RWPE2 (cell line): ENCODE measurements at regions not wholly inside any gene's neighbourhood (a gene's known extent, or its start where the extent isn't known, plus 50 kb on each side); places are given as distances from the start of the nearest gene placed in this dataset.

ENCODE experiments used
- ATAC-seq: fragments of 200-7000 bp; cut with Tn5 transposase; 3 replicates; pipeline ENCODE4 v1.9.1; 2021; ENCODE audit warnings: low read depth
- DNase-seq: peaks from one replicate; pipeline ENCODE4 v3.0.0-alpha.2; 2020; ENCODE audit warnings: low spot score
- H3K27ac ChIP-seq: fragments of 450-650 bp; 2 replicates; pipeline ENCODE4 v1.5.1; 2017; ENCODE audit warnings: mild to moderate bottlenecking; ENCODE audit not compliant: poor library complexity, severe bottlenecking
- H3K27me3 ChIP-seq: fragments of 250-450 bp; sonication (Bioruptor Pico); 2 replicates; pipeline ENCODE4 v1.5.1; 2021; ENCODE audit warnings: mild to moderate bottlenecking, moderate library complexity; ENCODE audit not compliant: insufficient read depth, poor library complexity, severe bottlenecking
- H3K36me3 ChIP-seq: fragments of 250-450 bp; sonication (Bioruptor Pico); 2 replicates; pipeline ENCODE4 v1.5.1; 2020; ENCODE audit warnings: low read depth, mild to moderate bottlenecking, moderate library complexity
- H3K4me1 ChIP-seq: fragments of 250-450 bp; sonication (Bioruptor Pico); 2 replicates; pipeline ENCODE4 v1.5.1; 2021; ENCODE audit warnings: mild to moderate bottlenecking, moderate library complexity; ENCODE audit not compliant: insufficient read depth, poor library complexity, severe bottlenecking
- H3K4me3 ChIP-seq: fragments of 250-450 bp; sonication (Bioruptor Pico); 2 replicates; pipeline ENCODE4 v1.5.1; 2021; ENCODE audit warnings: mild to moderate bottlenecking, moderate library complexity; ENCODE audit not compliant: severe bottlenecking
- H3K9me3 ChIP-seq: fragments of 250-450 bp; sonication (Bioruptor Pico); 2 replicates; pipeline ENCODE4 v1.5.1; 2021; ENCODE audit warnings: mild to moderate bottlenecking, moderate library complexity; ENCODE audit not compliant: severe bottlenecking
- CTCF ChIP-seq: fragments of 450-650 bp; IDR thresholded peaks from one replicate; pipeline ENCODE4 v1.5.1; 2017; ENCODE audit warnings: mild to moderate bottlenecking, moderate library complexity; ENCODE audit not compliant: poor library complexity, severe bottlenecking

DNA sequence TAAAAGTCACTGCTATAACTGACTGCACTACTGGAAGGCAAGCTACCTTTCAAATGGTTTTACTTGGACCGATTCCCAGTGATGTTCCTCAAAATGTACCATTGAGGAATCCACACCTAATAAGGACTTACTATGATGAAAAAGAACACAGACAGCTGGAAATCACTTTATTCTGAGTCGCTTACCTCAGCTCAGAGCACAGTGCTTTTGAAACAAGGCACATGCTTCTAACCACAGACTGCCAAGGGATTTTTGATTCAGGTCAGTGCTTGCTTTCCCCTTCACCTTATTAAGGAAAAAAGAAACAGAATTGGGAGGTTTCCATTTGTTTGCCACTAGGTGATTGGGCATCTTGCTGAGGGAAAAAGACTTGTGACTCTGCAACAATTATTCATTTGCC, 707.5 kb upstream of the FSHR start:
- H3K4me3 ChIP-seq: no peak overlapping the region
- no peaks in the 10 kb centered on the region for H3K27me3 ChIP-seq
- no peaks in the 10 kb centered on the region for H3K4me1 ChIP-seq
- no peaks in the 10 kb centered on the region for H3K36me3 ChIP-seq
- TF ChIP-seq CTCF: no peak
- DNase-seq (no peak), ATAC-seq (no peak)
- no peaks in the 10 kb centered on the region for H3K9me3 ChIP-seq
- no peak overlapping the region for H3K27ac ChIP-seq

DNA sequence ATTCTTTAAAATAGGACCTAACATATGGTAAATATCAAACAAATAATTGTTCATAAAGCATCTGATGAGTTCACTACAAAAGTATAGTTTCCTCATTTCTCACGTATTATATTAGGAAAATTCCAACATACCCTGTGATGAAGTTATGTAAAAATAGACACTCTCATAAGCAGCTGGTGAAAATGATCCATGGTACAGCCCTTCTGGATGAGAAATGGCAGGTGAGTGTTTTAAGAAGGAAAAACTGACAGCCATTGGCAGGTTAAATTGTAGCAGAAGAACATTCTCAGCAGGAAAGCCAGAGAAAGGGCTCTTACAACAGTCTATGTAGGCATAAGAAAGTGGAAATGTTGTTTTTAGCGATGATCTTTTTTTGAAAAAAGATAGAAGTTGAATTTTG, 706.5 kb upstream of the FSHR start:
- ATAC-seq (no peak), DNase-seq (no peak)
- no peak overlapping the region for H3K27ac ChIP-seq
- no peaks in the 10 kb centered on the region for H3K4me1 ChIP-seq
- no peaks in the 10 kb centered on the region for H3K36me3 ChIP-seq
- H3K4me3 ChIP-seq: no peak overlapping the region
- TF ChIP-seq CTCF: no peak
- H3K9me3 ChIP-seq: no peaks in the 10 kb centered on the region
- no peaks in the 10 kb centered on the region for H3K27me3 ChIP-seq

DNA sequence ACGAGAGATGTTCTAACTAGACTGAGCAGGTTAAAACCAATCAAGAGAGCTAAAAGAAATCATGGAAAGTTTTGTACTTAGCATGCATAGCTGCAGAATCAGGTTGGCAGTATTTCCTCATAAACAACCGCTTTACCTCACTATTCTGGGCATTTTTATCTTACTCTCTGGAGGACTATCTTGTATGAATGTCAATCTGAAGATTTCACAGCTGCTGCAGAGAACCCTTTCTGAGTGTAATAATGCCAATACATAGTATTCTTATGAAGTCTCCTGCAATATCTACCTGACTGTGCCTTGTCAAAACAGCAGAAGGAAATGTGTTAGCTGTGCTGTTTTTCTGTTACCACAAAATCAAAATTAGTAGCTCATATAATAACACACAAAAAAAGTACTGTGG, 705.9 kb upstream of the FSHR start:
- Histone ChIP-seq H3K9me3 (no peaks in the 10 kb centered on the region), H3K4me1 (no peaks in the 10 kb centered on the region), H3K36me3 (no peaks in the 10 kb centered on the region), H3K4me3 (no peak overlapping the region), H3K27me3 (no peaks in the 10 kb centered on the region), H3K27ac (no peak overlapping the region)
- DNase-seq: no peak
- ATAC-seq: no peak
- no peak for TF ChIP-seq CTCF

GRCh38 chr2:49858657-49859056, 704.3 kb upstream of the FSHR start:
- no peaks in the 10 kb centered on the region for H3K4me1 ChIP-seq
- H3K4me3 ChIP-seq: no peak overlapping the region
- no peaks in the 10 kb centered on the region for H3K9me3 ChIP-seq
- H3K27me3 ChIP-seq: no peaks in the 10 kb centered on the region
- TF ChIP-seq CTCF: no peak
- no peak for ATAC-seq
- no peak for DNase-seq
- H3K27ac ChIP-seq: no peak overlapping the region
- no peaks in the 10 kb centered on the region for H3K36me3 ChIP-seq

DNA sequence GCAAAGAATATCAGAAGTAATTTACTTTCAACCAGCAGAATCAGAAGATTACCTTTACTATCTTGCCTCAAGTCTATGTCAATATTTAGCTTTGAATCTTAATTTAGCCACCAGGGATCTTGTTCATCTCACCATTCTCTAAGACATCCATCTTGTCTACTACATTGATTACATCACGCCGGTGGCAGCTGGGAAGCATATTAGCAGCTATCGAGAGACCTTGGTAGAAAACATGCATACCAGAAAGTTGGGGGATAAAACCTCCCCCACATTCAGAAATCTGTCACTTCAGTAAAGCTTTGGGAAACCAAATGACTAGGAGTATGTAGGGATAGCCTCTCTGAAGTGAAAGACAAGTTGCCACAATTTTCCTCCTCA, 703.8 kb upstream of the FSHR start:
- H3K4me3 ChIP-seq: no peak overlapping the region
- no peak for ATAC-seq
- no peaks in the 10 kb centered on the region for H3K36me3 ChIP-seq
- H3K27me3 ChIP-seq: no peaks in the 10 kb centered on the region
- no peak overlapping the region for H3K27ac ChIP-seq
- no peaks in the 10 kb centered on the region for H3K9me3 ChIP-seq
- no peak for DNase-seq
- H3K4me1 ChIP-seq: no peaks in the 10 kb centered on the region
- TF ChIP-seq CTCF: no peak
